BLaER1 (cell line): ENCODE measurements at regions not wholly inside any gene's neighbourhood (a gene's known extent, or its start where the extent isn't known, plus 50 kb on each side); places are given as distances from the start of the nearest gene placed in this dataset.

ENCODE experiments used
- H3K27ac ChIP-seq: shearing (Covaris generic); formaldehyde crosslinking; 2 replicates; pipeline ENCODE4 v1.8.1; 2022
- H3K27me3 ChIP-seq: shearing (Covaris generic); formaldehyde crosslinking; 2 replicates; pipeline ENCODE4 v1.8.1; 2022
- H3K36me3 ChIP-seq: shearing (Covaris generic); formaldehyde crosslinking; 2 replicates; pipeline ENCODE4 v1.8.1; 2022
- H3K4me1 ChIP-seq: shearing (Covaris generic); formaldehyde crosslinking; 2 replicates; pipeline ENCODE4 v1.8.1; 2022
- H3K4me2 ChIP-seq: shearing (Covaris generic); formaldehyde crosslinking; 2 replicates; pipeline ENCODE4 v1.8.1; 2022
- H3K4me3 ChIP-seq: shearing (Covaris generic); formaldehyde crosslinking; 2 replicates; pipeline ENCODE4 v1.8.1; 2022
- H3K9ac ChIP-seq: shearing (Covaris generic); formaldehyde crosslinking; 2 replicates; pipeline ENCODE4 v1.8.1; 2022
- H3K9me3 ChIP-seq: shearing (Covaris generic); formaldehyde crosslinking; 2 replicates; pipeline ENCODE4 v1.8.1; 2022
- H4K20me1 ChIP-seq: shearing (Covaris generic); formaldehyde crosslinking; 2 replicates; pipeline ENCODE4 v1.8.1; 2022
- Cebpa-rat ChIP-seq: shearing (Covaris generic); IDR thresholded peaks from 2 replicates; pipeline ENCODE4 v1.8.1; 2022

GRCh38 chr2:74735009-74735408, 81.0 kb downstream of the SEMA4F start:
- Histone ChIP-seq H3K36me3 (no peaks in the 10 kb centered on the region), H4K20me1 (no peaks in the 10 kb centered on the region), H3K4me3 (no peak overlapping the region), H3K9me3 (peaks cover 34% of the 10 kb centered on the region), H3K9ac (no peak overlapping the region), H3K27me3 (no peaks in the 10 kb centered on the region), H3K4me2 (no peak overlapping the region), H3K4me1 (peaks cover 8% of the 10 kb centered on the region; the same call in 1 of the 2 replicates), H3K27ac (no peak overlapping the region)
- TF ChIP-seq Cebpa-rat = no peak

DNA sequence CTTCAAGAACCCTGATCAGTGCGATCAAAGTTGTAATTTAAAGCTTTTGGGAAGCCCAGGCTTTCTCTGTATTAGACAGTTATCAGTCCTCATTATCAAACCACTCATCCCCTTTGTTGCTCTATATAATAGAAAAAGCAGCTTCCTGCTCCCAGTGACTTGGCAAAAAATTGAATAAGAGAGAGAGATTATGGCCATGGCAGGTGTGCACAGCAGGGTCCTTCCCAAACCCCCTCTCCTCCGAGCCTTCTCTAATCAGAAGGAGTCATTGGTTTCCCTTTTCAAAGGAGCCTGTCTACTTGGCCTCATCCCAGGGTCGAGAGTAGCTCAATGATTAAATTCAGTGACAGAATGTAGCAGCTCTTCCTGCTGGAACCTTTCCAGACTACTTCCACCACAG, 81.5 kb downstream of the SEMA4F start:
- H4K20me1 ChIP-seq = no peaks in the 10 kb centered on the region
- no peak overlapping the region for H3K27ac ChIP-seq
- H3K9me3 ChIP-seq = peaks cover 29% of the 10 kb centered on the region
- no peak for TF ChIP-seq Cebpa-rat
- no peaks in the 10 kb centered on the region for H3K27me3 ChIP-seq
- peaks cover 8% of the 10 kb centered on the region; the same call in 1 of the 2 replicates for H3K4me1 ChIP-seq
- no peaks in the 10 kb centered on the region for H3K36me3 ChIP-seq
- H3K4me3 ChIP-seq = no peak overlapping the region
- H3K9ac ChIP-seq = no peak overlapping the region
- H3K4me2 ChIP-seq = no peak overlapping the region

DNA sequence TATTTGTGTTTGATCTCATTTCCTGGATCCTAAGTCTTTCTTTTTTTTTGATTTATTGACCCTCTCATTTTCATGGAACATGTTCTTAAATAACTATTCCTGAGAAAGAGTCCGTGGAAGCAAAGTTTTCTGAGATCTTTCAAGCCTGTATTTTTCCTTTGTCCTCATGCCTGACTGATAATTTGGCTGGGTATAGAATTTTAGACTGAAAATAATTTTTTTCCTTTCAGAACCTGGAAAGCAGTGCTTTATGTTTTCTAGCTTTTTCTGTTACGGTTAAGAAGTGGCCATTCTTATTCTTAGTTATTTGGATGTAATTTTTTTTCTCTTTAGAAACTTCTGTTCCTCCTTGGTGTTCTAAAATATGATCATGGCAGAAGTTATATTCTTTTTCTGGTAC, 82.5 kb downstream of the SEMA4F start:
- Histone ChIP-seq H3K9ac (no peak overlapping the region), H4K20me1 (no peaks in the 10 kb centered on the region), H3K4me2 (no peak overlapping the region), H3K9me3 (peaks cover 26% of the 10 kb centered on the region), H3K27me3 (no peaks in the 10 kb centered on the region), H3K4me1 (peaks cover 16% of the 10 kb centered on the region; the same call in 1 of the 2 replicates), H3K36me3 (no peaks in the 10 kb centered on the region), H3K27ac (no peak overlapping the region), H3K4me3 (no peak overlapping the region)
- TF ChIP-seq Cebpa-rat = no peak

- H3K27ac ChIP-seq = no peak overlapping the region
- H3K4me2 ChIP-seq = no peak overlapping the region
- no peak overlapping the region for H3K4me3 ChIP-seq
- no peaks in the 10 kb centered on the region for H3K36me3 ChIP-seq
- no peaks in the 10 kb centered on the region for H4K20me1 ChIP-seq
- H3K9me3 ChIP-seq = peaks cover 26% of the 10 kb centered on the region
- no peaks in the 10 kb centered on the region for H3K27me3 ChIP-seq
- no peak overlapping the region for H3K9ac ChIP-seq
- no peak for TF ChIP-seq Cebpa-rat
- H3K4me1 ChIP-seq = peaks cover 8% of the 10 kb centered on the region; the same call in 1 of the 2 replicates
These were observed 84.5 kb downstream of the SEMA4F start for GRCh38 chr2:74738586-74738985.

- Histone ChIP-seq H3K27ac (no peak overlapping the region), H3K4me2 (no peak overlapping the region), H3K9me3 (peaks cover 26% of the 10 kb centered on the region), H3K4me3 (no peak overlapping the region), H3K36me3 (no peaks in the 10 kb centered on the region), H3K27me3 (no peaks in the 10 kb centered on the region), H4K20me1 (no peaks in the 10 kb centered on the region), H3K9ac (no peak overlapping the region), H3K4me1 (peaks cover 8% of the 10 kb centered on the region; the same call in 1 of the 2 replicates)
- no peak for TF ChIP-seq Cebpa-rat
These were observed 85.1 kb downstream of the SEMA4F start for GRCh38 chr2:74739129-74739528.

- no peak overlapping the region for H3K4me2 ChIP-seq
- H3K27ac ChIP-seq = no peak overlapping the region
These were observed 85.7 kb downstream of the SEMA4F start for GRCh38 chr2:74739733-74740241.

DNA sequence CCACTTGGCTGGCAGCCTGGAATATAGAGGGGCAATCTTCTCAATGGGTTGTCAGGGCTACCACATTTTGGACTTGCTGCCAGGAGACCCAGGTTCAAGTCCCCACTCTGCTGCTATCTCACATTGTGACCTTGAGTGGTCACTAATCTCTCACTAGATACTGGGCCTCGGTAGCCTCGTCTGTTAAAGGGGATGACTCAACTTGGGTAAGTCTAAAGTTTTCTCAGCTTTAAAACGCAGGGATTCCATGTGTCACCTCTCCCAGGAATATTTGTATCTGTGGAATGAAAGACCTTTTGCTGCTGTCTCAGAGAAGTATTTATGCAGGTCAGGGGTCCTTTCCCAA, 86.3 kb downstream of the SEMA4F start:
- no peak overlapping the region for H3K9ac ChIP-seq
- no peak overlapping the region for H3K27ac ChIP-seq
- no peaks in the 10 kb centered on the region for H3K36me3 ChIP-seq
- no peak overlapping the region for H3K4me2 ChIP-seq
- peaks cover 22% of the 10 kb centered on the region for H3K9me3 ChIP-seq
- H3K4me3 ChIP-seq = no peak overlapping the region
- H4K20me1 ChIP-seq = no peaks in the 10 kb centered on the region
- no peak for TF ChIP-seq Cebpa-rat
- peaks cover 8% of the 10 kb centered on the region; the same call in 1 of the 2 replicates for H3K4me1 ChIP-seq
- no peaks in the 10 kb centered on the region for H3K27me3 ChIP-seq

More at GRCh38 chr2:74739733-74740241, 85.7 kb downstream of the SEMA4F start:
- Histone ChIP-seq H3K36me3 (no peaks in the 10 kb centered on the region), H3K9ac (no peak overlapping the region), H4K20me1 (no peaks in the 10 kb centered on the region), H3K9me3 (peaks cover 26% of the 10 kb centered on the region), H3K4me3 (no peak overlapping the region), H3K27me3 (no peaks in the 10 kb centered on the region), H3K4me1 (peaks cover 8% of the 10 kb centered on the region; the same call in 1 of the 2 replicates)
- no peak for TF ChIP-seq Cebpa-rat

DNA sequence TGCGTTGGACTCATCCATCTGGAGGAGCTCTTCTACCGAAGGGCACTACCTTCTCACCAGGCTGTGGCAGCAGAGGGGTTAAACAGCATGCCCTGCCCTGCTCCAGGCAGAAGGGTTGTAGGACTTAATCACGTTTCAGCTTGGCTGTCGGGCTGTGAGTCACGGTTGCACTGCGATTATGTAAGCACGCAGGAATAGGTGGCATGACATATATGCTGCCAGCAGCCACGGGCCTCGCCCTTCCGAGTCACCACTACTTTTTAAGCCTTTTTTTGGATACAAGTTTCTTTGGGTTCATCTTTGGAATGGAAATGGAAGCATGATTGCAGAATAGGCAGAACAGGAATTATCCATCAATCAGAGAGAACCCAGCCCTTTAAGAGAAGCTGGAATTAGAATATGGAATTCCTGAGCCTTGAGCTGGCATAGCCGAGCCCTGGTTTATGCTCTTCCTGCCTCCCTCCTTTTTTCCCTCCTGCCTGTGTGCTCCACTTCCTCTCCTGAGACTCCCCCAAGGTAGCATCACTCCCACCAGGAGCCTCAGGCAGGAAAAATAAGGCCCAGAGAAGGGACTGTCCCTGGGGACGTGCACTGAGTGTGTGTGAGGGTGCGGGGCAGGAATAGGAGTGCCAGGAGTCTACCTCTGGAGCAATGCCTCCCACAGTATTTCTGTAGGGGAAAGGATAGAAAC, 86.8 kb downstream of the SEMA4F start:
- H3K36me3 ChIP-seq = no peaks in the 10 kb centered on the region
- no peak overlapping the region for H3K27ac ChIP-seq
- H3K4me3 ChIP-seq = no peak overlapping the region
- no peak for TF ChIP-seq Cebpa-rat
- no peaks in the 10 kb centered on the region for H4K20me1 ChIP-seq
- no peak overlapping the region for H3K9ac ChIP-seq
- peaks cover 17% of the 10 kb centered on the region for H3K9me3 ChIP-seq
- H3K4me2 ChIP-seq = peak overlapping the region; percentile 13; the same call in 1 of the 2 replicates
- H3K27me3 ChIP-seq = no peaks in the 10 kb centered on the region
- H3K4me1 ChIP-seq = peaks cover 8% of the 10 kb centered on the region; the same call in 1 of the 2 replicates

DNA sequence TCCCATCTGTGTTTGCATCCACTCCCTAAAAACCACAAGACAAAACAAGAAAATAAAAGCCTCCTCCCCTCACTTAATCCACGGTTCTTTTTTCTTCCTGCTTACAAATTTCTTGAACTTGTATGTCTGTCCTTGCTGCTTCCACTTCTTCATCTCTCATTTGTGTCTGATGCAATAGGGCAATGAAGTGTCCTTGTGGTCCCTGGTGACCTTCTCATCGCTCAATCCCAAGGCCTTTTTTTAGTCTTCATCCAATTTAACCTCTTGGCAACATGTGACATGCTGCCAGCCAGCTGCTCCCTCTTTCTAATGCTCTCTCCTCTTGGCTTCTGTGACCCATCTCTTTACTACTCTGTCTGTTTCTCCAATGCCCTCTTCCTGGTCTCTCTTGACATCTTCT, 87.6 kb downstream of the SEMA4F start:
- Histone ChIP-seq H3K4me2 (no peak overlapping the region), H3K27me3 (no peaks in the 10 kb centered on the region), H3K36me3 (no peaks in the 10 kb centered on the region), H3K4me3 (no peak overlapping the region), H3K27ac (no peak overlapping the region), H3K9ac (no peak overlapping the region), H3K9me3 (peaks cover 13% of the 10 kb centered on the region), H4K20me1 (no peaks in the 10 kb centered on the region), H3K4me1 (peaks cover 8% of the 10 kb centered on the region; the same call in 1 of the 2 replicates)
- TF ChIP-seq Cebpa-rat = no peak

DNA sequence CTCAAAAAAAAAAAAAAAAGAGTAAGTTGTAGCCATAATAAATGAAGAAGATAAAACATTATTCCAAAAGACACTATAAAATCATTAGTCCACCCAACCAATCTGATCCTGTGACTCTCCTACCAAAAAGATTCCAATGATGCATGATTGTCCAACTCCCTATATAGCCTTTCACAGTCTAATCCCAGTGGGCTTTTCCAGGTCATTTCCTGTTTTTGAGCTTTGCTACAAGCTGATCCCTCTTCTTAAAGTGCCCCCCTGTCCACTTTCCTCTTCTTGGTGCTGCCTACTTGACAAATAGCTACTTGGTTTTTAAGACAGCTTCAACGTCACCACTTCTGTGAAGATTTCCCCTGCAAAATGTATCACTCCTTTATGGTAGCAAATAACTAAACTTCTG, 88.4 kb downstream of the SEMA4F start:
- no peaks in the 10 kb centered on the region for H4K20me1 ChIP-seq
- TF ChIP-seq Cebpa-rat = no peak
- peaks cover 4% of the 10 kb centered on the region for H3K9me3 ChIP-seq
- no peaks in the 10 kb centered on the region for H3K36me3 ChIP-seq
- no peak overlapping the region for H3K9ac ChIP-seq
- H3K4me2 ChIP-seq = no peak overlapping the region
- H3K27me3 ChIP-seq = no peaks in the 10 kb centered on the region
- peaks cover 8% of the 10 kb centered on the region; the same call in 1 of the 2 replicates for H3K4me1 ChIP-seq
- H3K4me3 ChIP-seq = no peak overlapping the region
- no peak overlapping the region for H3K27ac ChIP-seq
